ENCODE measurements at regions not wholly inside any gene's neighbourhood (a gene's known extent, or its start where the extent isn't known, plus 50 kb on each side); places are given as distances from the start of the nearest gene placed in this dataset.
"Not testable (repeated sequence)": the region's sequence is repeated elsewhere in the genome, so short reads cannot be mapped to it uniquely, and the experiment has no call there.

DNA sequence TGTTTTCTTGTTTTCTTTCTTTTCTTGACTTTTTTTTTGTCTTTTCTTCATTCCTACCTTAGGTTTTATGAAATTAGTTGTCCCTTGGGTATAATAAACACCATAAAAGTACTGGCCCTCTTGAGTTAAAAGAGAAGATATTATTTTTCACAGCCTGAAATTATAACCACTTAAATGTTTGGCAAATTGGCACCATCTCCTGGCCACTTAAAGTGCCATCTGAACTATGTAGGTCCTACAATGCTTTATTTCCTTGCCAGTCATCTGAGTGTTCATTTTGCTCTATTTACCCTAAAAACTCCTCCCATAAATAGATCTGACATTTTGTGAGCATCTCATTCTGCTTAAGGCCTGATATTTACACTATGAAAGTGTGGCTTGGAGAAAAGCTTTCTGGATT, 98.9 kb upstream of the PRKCQ start:
- no peak for DNase-seq (ENCODE audit: low read depth, low spot score)
- ChIA-PET CTCF (interaction anchor here (0.6 to 3.1 kb wide), 11 partner anchors 10 to 738 kb away, joined by 3 to 21 read pairs (median 3); no protein-coding TSS in a partner anchor), POLR2A (no interaction called here)
- TF ChIP-seq, protein P1, sequence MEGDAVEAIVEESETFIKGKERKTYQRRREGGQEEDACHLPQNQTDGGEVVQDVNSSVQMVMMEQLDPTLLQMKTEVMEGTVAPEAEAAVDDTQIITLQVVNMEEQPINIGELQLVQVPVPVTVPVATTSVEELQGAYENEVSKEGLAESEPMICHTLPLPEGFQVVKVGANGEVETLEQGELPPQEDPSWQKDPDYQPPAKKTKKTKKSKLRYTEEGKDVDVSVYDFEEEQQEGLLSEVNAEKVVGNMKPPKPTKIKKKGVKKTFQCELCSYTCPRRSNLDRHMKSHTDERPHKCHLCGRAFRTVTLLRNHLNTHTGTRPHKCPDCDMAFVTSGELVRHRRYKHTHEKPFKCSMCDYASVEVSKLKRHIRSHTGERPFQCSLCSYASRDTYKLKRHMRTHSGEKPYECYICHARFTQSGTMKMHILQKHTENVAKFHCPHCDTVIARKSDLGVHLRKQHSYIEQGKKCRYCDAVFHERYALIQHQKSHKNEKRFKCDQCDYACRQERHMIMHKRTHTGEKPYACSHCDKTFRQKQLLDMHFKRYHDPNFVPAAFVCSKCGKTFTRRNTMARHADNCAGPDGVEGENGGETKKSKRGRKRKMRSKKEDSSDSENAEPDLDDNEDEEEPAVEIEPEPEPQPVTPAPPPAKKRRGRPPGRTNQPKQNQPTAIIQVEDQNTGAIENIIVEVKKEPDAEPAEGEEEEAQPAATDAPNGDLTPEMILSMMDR (IDR thresholded peaks at IDR 0.05; ENCODE audit: insufficient read depth, low read length, missing control alignments): no peak
- H3K4me3 ChIP-seq (ENCODE audit: low read depth, low read length): no peak overlapping the region

DNA sequence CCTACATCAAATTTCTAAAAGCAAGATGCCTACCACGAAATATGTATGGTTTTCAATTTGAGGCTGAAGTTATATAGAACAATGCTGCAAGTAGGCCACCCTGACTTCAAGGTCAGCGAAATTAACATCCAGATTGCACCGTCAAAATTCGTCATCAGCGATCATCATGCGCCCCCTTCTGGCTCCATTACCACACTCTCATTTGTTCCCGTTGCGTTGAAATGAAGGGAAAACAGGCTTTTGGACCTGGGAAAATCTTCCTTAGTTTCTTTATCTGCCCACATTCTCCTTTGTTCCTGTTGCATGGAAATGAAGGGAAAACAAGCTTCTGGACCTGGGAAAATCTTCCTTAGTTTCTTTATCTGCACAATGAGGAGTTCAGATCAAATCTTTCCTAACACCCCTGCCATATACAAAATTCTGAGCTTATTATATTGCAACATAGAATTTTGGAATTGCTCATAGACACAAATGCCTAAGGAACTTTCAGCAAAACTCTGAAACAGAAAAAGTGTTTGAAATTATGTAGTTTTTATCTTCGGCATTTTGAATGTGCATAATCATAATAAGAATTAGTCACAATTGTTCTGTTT, 98.2 kb upstream of the PRKCQ start:
- POLR2A ChIA-PET: no interaction called here
- no peak overlapping the region for H3K4me3 ChIP-seq (ENCODE audit: low read depth, low read length)
- TF ChIP-seq, protein P1 (IDR thresholded peaks at IDR 0.05; ENCODE audit: insufficient read depth, low read length, missing control alignments): peak; percentile 65
- CTCF ChIA-PET: interaction anchor here (0.6 to 3.1 kb wide), 12 partner anchors 9 to 739 kb away, joined by 3 to 21 read pairs (median 4); partner anchors contain the start of gene SFMBT2
- no peak for DNase-seq (ENCODE audit: low read depth, low spot score)

DNA sequence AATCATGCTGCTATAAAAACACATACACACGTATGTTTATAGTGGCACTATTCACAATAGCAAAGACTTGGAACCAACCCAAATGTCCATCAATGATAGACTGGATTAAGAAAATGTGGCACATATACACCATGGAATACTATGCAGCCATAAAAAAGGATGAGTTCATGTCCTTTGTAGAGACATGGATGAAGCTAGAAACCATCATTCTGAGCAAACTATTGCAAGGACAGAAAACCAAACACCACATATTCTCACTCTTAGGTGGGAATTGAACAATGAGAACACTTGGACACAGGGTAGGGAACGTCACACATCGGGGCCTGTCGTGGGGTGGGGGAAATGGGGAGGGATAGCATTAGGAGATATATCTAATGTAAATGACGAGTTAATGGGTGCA, 97.1 kb upstream of the PRKCQ start:
- CTCF ChIA-PET: interaction anchor here (3.1 kb wide), 1 partner anchor 8 kb away, joined by 21 read pairs; no protein-coding TSS in a partner anchor
- POLR2A ChIA-PET: not testable (repeated sequence)

GRCh38 chr10:6674291-6674690, 94.2 kb upstream of the PRKCQ start:
- TF ChIP-seq, protein P1 (IDR thresholded peaks at IDR 0.05; ENCODE audit: insufficient read depth, low read length, missing control alignments): no peak
- CTCF ChIA-PET: no interaction called here
- no peak for DNase-seq (ENCODE audit: low read depth, low spot score)
- POLR2A ChIA-PET: no interaction called here
- no peak overlapping the region for H3K4me3 ChIP-seq (ENCODE audit: low read depth, low read length)

More for the DNA sequence above, 97.1 kb upstream of the PRKCQ start:
- DNase-seq (ENCODE audit: low read depth, low spot score); H3K4me3 ChIP-seq (ENCODE audit: low read depth, low read length): not testable (repeated sequence)

DNA sequence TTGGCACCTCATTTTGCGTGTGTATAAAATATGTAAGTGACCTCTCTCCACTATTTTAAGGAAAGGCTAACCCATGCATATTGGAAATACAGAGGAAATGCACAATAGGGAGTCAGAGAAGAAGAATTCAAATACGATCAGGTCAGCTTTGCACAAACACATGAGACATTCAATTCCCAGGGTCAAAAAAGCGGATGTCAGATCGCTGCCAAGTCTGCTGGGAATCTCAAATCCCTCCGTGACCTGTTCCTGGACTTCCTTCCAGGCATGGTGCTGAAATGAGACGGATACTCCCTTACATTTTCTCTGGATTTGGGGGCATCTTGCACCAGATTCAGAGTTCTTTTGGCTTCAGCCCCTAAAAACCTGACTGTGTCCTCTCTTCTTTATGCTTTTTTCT, 91.9 kb upstream of the PRKCQ start:
- no peak for DNase-seq (ENCODE audit: low read depth, low spot score)
- ChIA-PET POLR2A (no interaction called here), CTCF (interaction anchor here (1.0 to 6.3 kb wide), 3 partner anchors 10 to 746 kb away, joined by 3 to 54 read pairs (median 5); no protein-coding TSS in a partner anchor)
- H3K4me3 ChIP-seq (ENCODE audit: low read depth, low read length): no peak overlapping the region
- TF ChIP-seq, protein P1 (IDR thresholded peaks at IDR 0.05; ENCODE audit: insufficient read depth, low read length, missing control alignments): no peak

GRCh38 chr10:6669269-6669859, 89.3 kb upstream of the PRKCQ start:
- TF ChIP-seq, protein P1 (IDR thresholded peaks at IDR 0.05; ENCODE audit: insufficient read depth, low read length, missing control alignments): peak; percentile 64
- CTCF ChIA-PET: interaction anchor here (0.8 to 6.3 kb wide), 16 partner anchors 9 to 1018 kb away, joined by 3 to 54 read pairs (median 5); partner anchors contain the start of gene SFMBT2
- H3K4me3 ChIP-seq (ENCODE audit: low read depth, low read length): no peak overlapping the region
- DNase-seq (ENCODE audit: low read depth, low spot score): peak; percentile 23
- POLR2A ChIA-PET: no interaction called here
